SK-MEL-5 (cell line): ENCODE measurements at regions not wholly inside any gene's neighbourhood (a gene's known extent, or its start where the extent isn't known, plus 50 kb on each side); places are given as distances from the start of the nearest gene placed in this dataset.
"Not testable (repeated sequence)": the region's sequence is repeated elsewhere in the genome, so short reads cannot be mapped to it uniquely, and the experiment has no call there.

Experiments used
- DNase-seq: peaks from one replicate; pipeline ENCODE4 v3.0.0-alpha.2; 2016; ENCODE audit warnings: low read depth, low spot score
- in situ Hi-C: cut with HindIII; loops from 2 replicates; pipeline ENCODE4 v1.10.0; 2016; ENCODE audit warnings: low sequenced_read_pairs, high pct_unique_total_duplicates, low pct_unique_long_range_greater_than_20kb

DNA sequence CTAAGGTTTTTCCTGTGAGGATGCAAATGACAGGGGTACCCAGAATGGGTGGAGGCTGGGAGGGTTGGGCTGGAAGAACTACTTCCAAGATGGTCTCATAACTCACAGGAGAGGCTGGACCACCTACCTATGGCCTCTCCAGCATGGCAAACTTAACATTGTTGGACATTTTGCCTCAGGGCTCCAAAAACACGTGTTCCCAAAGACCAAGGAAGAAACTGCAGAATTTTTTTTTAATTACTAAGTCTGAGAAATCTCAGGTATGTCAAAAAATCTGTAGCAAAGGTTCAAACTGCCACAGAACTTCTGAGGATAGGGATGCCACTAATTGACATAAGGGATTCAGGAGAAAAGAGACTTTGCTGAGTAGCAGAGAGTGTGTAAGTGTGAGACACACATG is 270.8 kb downstream of the NNT start:
- in situ Hi-C loops: no loop called here
- no peak for DNase-seq

DNA sequence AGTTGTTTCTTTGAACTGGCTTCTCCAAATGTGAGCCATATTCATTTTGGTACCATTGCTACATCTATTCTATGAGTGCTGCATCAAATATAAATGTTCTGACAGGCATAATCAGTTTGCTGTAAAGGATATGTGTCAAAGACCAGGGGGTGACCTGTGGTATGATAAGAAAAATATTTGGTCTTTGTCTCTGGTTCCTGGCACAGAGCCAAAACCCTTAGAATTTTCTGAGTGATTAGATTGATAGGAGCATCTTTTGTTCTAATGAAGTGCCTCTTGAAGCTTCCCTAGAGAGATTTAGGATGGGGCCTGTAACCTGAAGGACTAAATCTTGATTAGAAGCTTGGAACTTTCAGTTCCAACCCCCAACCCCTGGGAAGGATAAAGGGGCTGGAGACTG is 256.3 kb downstream of the NNT start:
- in situ Hi-C loops: no loop called here
- no peak for DNase-seq

DNA sequence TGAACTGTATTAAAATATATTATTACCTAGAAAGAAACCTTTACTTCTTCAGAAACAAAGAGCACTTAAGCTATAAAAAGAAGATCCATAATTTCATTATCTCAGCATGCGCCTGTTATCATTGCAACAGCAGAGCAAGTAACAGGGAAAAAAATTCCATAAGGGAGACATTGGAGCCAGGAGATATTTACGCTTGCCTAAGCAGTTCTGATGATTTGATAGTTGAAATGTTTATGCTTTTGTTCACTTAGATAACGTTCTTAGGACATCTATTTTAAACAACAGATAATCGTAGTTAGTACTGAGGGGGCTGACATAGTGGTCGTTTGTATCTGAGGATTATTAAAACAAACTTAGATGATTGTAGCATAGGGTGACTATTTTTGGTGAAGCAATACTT is 252.5 kb downstream of the NNT start:
- no peak for DNase-seq
- in situ Hi-C loops: no loop called here

DNA sequence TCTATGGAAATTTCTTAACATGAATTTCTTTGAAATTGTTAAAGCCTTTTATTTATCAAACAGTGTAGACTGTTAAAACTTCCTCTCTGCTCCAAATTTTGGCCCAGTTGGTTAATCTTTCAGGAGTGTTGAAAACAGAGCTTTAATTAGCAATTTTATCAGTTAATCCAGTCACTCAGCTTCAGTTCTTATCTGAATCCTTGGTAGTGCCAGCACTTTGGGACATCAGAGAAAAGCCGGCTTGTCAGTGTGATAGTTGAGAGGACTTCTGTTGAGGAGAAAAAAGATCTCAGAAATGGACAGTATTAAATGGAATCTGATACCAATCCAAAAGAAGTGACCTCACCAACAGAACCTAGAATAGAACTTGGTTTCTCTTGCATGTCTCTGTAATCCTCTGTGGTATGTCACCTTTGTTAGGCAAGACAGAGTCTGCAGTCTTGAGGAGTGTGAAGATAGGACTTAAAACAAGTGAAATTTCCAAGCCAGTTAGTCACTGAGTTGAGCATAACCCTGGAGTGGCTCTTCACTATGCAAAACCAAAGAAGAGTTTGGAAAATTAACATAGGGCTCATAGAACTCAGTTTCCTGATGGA is 251.8 kb downstream of the NNT start:
- DNase-seq: no peak
- in situ Hi-C loops: no loop called here

DNA sequence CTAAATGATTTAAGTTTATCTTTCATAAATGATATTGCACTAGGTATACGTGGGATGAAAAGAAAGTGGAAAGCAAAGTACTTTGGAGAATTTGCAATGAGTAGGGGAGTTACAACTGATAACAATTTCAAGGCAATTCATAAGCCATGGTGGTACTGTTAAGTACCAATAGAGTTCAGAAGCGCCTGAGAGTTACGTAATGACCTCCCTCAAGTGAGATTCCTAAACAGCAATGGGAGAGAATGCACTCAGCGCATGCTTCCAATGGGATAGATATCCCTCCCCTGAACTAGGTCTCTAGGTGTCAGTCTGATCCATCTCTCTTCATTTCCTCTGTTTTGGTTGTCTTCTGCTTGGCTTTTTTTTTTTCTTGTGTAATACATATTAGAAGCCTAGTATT is 249.3 kb downstream of the NNT start:
- in situ Hi-C loops: no loop called here

DNA sequence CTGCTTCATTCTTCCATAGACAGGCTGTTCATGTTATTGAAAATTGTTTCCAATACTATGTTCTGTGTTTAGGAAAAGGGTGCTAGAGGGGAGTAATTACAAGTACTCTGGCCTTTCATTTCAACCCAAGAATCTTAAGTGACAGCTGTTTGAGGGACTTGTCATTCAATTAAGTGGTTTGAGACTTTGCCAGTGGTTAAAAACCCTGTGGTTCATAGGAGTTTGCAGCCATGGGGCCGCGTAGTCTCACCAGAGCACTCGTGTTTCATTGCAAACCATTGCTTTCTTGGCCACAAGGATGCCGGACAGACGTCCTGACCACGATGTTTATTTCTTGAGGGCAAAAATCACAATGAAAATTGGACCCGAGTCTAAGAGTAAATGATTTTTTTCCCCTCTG is 248.8 kb downstream of the NNT start:
- in situ Hi-C loops: no loop called here
- DNase-seq: no peak

More for the DNA sequence above, 249.3 kb downstream of the NNT start:
- DNase-seq: no peak

DNA sequence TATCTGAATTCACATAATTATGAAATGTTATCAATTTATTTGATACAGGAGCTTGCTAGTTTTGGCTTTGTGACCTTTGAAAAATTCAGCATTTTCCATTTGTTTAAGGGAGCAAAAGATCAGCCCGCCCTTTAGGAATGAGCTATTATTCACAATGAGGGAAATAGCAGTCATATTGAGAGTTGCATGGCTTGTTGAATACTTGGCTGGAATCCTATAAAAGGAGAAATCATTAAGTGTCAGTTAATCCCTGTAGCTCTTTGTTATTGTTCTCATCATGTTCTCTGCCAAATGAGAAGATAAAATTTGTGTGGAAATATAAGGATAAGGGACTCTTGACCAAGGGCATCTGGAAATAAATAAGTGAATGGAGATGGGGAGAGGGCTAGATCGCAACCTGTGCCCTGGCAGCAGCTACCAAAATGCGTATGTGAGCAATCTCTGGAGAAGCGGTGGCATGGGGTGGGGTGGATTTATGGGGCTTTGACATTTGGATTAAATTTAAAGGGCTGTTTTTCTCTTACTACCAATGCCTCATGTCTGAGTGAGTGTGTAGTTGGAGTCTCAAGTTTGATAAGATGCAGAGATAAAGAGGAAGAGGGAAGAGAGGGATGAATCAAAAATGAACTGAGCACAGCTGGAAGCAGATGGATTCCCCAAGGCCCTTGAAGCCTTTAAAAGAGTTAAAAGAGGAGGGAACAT is 237.6 kb downstream of the NNT start:
- in situ Hi-C loops: no loop called here
- DNase-seq: no peak

DNA sequence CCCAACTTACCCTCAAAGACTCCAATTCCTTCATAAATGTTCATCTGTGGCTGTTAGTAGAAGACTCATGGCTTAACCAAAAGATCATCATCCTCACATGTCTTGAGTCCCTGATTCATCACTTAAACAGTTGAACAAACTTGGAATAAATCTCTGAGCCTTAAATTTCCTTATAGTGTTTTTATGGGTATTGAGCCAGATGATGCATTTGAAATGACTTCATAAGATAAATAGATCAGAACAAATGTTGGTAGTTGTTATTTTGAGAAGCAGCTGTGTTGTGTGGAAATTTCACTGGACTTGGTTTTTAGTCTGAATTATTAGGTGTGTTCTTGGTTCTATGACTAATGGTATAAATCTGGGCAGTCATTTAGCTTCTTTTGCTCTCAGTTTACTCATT is 236.2 kb downstream of the NNT start:
- no peak for DNase-seq
- in situ Hi-C loops: no loop called here

DNA sequence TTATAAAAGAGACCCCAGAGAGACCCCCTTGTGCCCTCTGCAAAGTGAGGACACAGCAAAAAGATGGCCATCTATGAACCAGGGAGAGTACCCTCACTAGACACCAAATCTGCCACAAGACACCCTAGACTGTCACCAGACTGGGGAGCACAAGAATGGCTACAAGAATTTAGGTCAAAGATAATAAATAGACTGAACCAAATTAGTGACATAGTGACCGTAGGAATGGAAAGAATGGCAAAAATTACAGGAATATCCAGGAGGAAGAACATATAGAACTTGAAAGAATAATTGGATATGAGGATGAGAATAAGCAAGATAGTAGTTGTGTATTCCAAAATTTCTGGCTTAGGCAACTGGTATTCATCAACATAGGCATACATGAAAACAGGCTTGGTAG is 235.0 kb downstream of the NNT start:
- no peak for DNase-seq
- in situ Hi-C loops: no loop called here

DNA sequence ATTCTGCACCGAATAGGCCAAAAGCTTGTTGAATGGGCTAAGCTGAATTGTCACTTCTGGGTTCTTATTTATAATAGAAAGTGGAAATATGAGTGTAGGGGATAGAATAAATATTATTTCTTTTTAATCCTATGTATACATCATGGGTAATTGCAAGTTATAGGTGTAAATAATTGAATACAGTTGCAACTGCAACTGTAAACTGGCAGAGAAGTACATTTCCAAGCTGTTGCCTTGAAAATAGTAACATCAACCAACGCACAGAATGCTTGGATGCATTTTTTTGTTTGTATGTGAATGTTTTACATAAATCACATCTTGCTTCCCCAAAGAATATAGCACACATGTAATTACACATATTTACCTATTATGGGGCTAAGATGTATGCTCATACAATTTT is 234.1 kb downstream of the NNT start:
- DNase-seq: no peak
- in situ Hi-C loops: no loop called here

DNA sequence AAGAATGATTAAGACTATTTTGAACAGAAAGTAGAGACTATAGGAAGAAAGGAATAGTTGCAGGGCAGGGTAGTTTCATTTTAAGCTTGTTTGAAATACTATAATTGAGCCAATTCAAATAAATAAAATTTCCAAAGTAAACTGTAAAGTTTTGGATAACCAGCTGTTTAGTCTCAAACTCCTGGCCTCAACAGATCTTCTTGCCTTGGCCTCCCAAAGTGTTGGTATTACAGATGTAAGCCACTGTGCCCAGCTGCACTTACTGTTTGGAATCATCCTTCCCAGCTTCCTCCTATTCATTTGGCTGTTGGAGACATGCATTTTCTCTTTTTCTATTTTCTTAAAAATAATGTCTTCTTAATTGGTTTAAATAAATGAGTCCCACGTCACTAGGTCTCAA is 231.0 kb downstream of the NNT start:
- DNase-seq: no peak
- in situ Hi-C loops: no loop called here

DNA sequence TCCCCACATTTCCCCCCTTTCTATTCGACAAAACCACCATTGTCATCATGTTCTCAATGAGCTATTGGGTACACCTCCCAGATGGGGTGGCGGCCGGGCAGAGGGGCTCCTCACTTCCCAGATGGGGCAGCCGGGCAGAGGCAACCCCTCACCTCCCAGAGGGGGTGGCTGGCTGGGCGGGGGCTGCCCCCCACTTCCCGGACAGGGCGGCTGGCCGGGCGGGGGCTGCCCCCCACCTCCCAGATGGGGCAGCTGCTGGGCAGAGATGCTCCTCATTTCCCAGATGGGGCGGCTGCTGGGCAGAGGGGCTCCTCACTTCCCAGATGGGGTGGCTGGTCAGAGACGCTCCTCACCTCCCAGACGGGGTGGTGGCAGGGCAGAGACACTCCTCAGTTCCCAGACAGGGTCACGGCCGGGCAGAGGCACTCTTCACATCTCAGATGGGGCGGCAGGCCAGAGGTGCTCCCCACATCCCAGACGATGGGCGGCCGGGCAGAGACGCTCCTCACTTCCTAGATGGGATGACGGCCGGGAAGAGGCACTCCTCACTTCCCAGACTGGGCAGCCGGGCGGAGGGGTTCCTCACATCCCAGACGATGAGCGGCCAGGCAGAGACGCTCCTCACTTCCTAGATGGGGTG is 221.5 kb downstream of the NNT start:
- DNase-seq, in situ Hi-C loops: not testable (repeated sequence)

DNA sequence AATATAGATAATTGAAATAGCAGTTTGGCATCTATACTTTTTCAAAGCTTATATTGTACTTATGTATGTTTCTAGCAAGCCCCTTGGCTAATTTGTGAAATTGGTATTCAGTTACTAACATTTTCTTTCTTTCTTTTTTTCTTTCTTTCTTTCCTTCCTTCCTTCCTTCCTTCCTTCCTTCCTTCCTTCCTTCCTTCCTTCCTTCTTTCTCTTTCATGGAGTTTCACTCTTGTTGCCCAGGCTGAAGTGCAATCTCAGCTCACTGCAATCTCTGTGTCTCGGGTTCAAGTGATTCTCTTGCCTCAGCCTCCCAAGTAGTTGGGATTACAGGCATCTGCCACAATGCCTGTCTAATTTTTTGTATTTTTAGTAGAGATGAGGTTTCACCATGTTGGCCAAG is 215.4 kb downstream of the NNT start:
- DNase-seq, in situ Hi-C loops: not testable (repeated sequence)

DNA sequence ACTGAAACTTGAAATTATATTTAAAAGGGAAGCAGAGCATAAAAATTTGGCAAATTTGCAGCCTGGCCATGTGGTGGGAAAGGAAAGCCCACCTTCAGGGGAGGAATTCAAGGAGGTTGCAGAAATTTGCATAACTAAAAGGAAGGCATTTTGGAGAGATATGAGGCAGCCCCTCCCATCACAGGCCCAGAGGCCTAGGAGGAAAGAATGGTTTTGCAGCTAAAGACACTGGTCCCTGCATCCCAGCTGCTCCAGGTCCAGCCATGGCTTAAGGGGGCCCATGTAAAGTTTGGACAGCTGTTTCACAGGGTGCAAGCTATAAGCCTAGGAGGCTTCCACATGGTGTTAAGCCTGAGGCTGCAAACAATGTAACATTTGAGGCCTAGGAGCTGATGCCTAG is 212.5 kb downstream of the NNT start:
- no peak for DNase-seq
- in situ Hi-C loops: no loop called here

DNA sequence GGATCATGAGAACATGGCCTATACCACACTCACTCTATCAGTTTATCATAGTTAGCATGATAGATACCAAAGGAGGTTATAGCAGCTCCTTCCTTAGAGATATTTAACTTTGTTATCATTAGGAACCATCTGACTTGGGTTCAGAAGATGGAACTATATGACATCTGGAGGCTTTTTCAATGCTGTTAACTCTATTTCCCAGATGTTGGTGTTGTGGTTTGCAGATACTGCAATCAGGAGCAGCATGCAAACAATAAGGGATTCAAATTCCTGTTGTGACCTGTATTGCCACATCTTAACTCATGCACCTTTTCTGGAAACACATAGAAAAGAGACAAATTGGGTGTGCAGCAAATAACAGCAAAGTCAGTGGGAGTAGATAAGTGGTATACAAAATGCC is 201.7 kb downstream of the NNT start:
- DNase-seq: no peak
- in situ Hi-C loops: no loop called here

DNA sequence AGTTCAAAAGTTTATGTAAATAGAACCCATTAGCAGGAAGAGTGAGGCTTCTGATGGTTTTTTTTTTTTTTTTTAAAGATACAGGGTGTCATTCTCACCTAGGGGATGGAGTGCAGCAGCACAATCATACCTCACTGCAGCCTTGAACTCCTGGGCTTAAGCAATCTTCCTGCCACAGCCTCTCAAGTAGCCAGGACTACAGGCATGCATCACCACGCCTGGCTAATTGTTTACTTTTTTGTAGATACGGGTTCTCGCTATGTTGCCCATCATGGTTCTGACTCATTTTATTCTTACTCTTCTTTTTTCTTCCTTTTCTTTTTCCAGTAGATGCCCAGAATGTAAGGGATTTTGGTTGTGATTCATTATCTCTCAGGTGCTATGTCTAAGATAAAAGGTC is 201.1 kb downstream of the NNT start:
- no peak for DNase-seq

DNA sequence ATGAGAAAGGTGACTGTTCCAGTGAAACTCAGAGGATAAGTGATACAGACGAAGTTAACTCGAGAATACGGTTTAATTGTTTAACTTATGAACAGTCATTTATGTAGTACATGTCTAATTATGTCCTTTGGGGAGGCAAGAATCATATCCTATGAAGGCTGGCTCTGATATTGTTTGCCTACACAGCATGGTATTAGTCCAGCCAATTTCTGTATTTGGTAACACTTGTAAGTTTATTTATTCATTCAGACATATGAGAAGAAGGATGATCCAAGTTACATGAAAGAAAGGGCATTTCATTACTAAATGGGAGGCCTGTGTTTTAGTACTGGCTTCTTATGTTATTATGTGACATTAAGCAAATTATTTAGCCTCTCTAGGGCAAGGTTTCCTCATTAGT is 199.7 kb downstream of the NNT start:
- in situ Hi-C loops: no loop called here
- no peak for DNase-seq

More for the DNA sequence above, 201.1 kb downstream of the NNT start:
- in situ Hi-C loops: no loop called here

DNA sequence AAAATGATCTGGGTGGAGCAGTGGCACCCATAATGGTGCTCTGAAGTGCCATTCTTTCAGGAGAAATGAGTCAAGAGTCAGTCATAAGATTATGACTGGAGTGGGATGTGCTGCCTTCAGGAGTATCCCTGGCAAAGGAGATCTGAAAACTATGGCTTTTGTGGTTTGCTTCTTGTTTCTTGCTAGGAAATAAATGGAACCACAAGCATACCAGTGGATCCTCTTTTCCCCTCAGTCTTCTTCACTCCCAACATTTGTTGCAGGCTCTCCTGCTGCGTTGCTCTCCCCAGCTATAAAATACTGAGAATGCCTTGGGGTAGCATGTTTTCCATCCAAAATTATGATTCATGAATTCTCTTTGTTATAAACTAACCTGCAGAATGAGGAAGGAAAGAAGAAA is 199.1 kb downstream of the NNT start:
- peak; percentile 56 for DNase-seq
- in situ Hi-C loops: no loop called here

DNA sequence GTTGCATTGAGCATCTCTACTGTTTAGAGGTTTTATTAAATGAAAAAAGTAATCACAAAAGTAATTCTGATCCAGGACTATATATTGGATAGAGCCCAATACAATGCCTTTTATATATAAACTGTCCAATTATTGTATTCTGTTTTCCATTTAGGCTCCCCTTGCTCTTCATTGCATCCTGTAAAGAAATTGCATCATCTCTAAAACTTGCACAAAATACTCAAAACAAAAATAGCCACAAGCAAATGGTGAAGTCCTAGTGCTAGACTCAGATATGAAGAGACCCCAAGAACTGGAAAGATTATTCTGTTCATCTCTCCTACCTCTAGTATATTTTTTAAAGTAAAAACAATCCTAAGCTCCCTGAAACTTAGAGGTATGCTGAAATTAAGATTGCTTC is 195.8 kb downstream of the NNT start:
- no peak for DNase-seq
- in situ Hi-C loops: no loop called here
